HG03039 (cell line): ENCODE measurements at regions not wholly inside any gene's neighbourhood (a gene's known extent, or its start where the extent isn't known, plus 50 kb on each side); places are given as distances from the start of the nearest gene placed in this dataset.
"Not testable (repeated sequence)": the region's sequence is repeated elsewhere in the genome, so short reads cannot be mapped to it uniquely, and the experiment has no call there.

Experiments used
- ATAC-seq: cut with Tn5 transposase; IDR thresholded peaks from one replicate; pipeline ENCODE4 v1.9.1; 2021; ENCODE audit warnings: mild to moderate bottlenecking, moderate library complexity; ENCODE audit not compliant: unreplicated experiment

GRCh38 chr7:85685901-85686300 lies 499.0 kb upstream of the SEMA3D start:
- ATAC-seq = no peak

GRCh38 chr7:85682833-85683620 lies 496.2 kb upstream of the SEMA3D start:
- no peak for ATAC-seq

- no peak for ATAC-seq
These were observed 494.4 kb upstream of the SEMA3D start for GRCh38 chr7:85681241-85681640.

DNA sequence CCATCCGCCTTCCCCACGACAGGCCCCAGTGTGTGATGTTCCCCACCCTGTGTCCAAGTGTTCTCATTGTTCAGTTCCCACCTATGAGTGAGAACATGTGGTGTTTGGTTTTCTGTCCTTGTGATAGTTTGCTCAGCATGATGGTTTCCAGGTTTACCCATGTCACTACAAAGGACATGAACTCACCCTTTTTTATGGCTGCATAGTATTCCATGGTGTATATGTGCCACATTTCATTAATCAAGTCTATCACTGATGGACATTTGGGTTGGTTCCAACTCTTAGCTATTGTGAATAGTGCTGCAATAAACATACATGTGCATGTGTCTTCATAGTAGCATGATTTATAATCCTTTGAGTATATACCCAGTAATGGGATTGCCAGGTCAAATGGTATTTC lies 488.2 kb upstream of the SEMA3D start:
- not testable (repeated sequence) for ATAC-seq

GRCh38 chr7:85673876-85674275 lies 487.0 kb upstream of the SEMA3D start:
- ATAC-seq = no peak

- no peak for ATAC-seq
These were observed 482.4 kb upstream of the SEMA3D start for GRCh38 chr7:85669225-85669624.

GRCh38 chr7:85664341-85664740 lies 477.5 kb upstream of the SEMA3D start:
- no peak for ATAC-seq

- no peak for ATAC-seq
These were observed 472.5 kb upstream of the SEMA3D start for GRCh38 chr7:85659364-85659763.

DNA sequence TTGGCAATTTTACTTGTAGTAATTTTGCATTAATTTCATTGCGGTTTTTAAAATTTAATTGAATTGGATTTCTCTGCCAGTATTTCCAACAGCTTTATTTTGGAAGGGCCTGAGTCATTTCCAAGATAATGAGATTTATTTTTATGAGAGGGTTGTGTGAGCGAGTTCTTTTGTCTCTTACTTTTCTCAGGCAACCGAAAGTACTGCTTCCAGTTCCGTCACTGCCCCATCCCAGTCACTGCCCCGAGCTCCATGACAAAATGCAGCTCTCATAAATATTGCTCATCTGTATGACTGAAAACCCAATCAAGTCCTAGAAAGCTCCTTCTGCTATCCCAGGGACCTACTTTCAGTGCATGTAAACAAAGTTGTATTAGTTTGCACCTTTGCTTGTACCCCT lies 468.4 kb upstream of the SEMA3D start:
- ATAC-seq = no peak

DNA sequence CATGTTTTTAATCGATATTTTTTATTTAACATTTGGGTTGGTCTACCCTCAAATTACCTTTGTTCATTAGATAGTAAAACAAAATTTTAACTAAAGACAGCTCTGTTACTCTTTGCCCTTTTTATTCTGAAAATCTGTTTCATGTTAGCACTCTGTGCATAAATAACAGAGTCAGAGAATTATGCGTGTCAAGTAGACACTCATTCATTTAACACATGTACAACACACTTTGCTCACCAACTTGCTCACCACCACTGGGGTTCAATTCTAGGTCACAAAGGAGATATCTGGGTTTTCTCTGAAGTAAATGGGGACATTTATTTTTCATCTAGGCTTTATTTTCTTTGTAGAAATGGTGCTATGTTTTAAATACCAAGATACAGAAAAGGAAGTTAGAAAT lies 457.4 kb upstream of the SEMA3D start:
- no peak for ATAC-seq

DNA sequence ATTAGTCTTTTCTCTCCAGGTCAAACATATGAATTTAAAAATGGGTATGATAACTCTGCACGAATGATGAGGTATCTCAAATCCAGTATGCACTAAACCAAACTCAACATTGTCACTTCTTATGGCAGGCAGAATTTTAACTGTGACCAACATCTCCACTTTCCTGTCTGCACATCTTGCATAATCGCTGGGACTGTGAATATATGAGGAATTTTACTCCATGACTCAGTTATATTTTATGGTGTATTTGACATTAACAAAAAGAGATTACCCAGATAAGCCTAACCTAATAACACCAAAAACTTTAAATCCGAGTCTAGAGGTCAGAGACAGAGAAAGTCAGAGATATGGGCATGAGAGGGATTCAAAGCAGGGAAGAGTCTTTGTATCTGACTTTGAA lies 454.5 kb upstream of the SEMA3D start:
- no peak for ATAC-seq

GRCh38 chr7:85638394-85638793 lies 451.5 kb upstream of the SEMA3D start:
- ATAC-seq = no peak

GRCh38 chr7:85634951-85635350 lies 448.1 kb upstream of the SEMA3D start:
- no peak for ATAC-seq

GRCh38 chr7:85630904-85631600 lies 444.2 kb upstream of the SEMA3D start:
- ATAC-seq = no peak

GRCh38 chr7:85627791-85628586 lies 441.1 kb upstream of the SEMA3D start:
- ATAC-seq = no peak

DNA sequence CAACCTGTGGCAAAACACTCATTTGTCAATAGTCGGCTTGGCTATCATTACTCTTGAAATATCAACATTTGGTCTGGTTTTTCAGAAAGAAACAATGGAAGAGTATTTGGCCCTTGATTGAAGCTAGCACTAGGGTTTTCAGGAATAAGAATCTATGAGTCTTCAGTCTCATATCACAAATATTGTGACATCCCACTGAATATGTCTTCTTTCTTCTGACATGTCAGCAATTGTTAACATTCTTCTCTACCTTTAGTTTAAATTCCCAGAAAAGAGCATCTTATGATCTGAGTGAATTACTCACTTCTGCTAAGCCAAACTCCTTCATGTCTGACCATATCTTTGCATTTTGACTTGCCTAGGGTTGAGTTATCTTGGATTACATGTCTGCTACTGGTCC lies 435.2 kb upstream of the SEMA3D start:
- ATAC-seq = no peak

DNA sequence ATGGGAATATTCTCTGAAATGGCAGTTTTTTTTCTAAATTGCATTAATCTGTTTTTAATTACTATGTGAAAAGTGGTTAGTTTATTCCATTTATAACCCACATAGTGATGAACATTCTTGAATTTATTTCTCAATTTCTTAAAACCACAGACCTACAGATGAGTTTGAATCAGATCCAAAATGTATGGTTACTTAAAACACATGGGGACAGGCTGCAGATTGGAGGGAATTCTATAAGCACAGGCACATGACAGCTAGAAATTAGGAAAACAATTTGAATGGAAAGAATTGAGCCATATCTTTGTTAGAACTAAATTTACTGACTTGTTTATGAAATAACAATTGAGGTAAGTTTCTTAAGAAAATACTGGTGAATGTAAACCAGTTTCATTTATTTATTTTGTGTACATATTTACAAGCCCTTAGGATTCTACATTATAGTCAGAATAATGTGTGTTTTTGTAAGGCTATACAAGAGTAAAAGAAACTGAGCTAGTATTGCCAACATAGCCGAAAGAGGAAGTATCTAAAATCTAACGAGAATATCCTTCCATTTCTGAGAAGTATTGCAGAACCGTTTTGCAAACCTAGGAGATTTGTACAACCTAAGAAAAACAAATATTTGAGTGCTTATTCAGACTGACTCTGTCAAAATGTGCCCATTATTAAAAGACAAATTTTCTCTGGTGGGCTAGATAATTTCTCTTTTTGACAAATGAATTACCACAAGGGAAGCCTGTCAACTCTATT lies 434.3 kb upstream of the SEMA3D start:
- ATAC-seq = no peak

- ATAC-seq = no peak
These were observed 432.4 kb upstream of the SEMA3D start for GRCh38 chr7:85619236-85619635.

GRCh38 chr7:85614684-85615083 lies 427.8 kb upstream of the SEMA3D start:
- no peak for ATAC-seq

GRCh38 chr7:85612514-85612913 lies 425.7 kb upstream of the SEMA3D start:
- ATAC-seq = no peak

GRCh38 chr7:85608804-85609203 lies 421.9 kb upstream of the SEMA3D start:
- ATAC-seq = no peak
